K562 (cell line): ENCODE measurements at regions not wholly inside any gene's neighbourhood (a gene's known extent, or its start where the extent isn't known, plus 50 kb on each side); places are given as distances from the start of the nearest gene placed in this dataset.
A peak's percentile ranks its signal among the peaks of the same experiment; 100 is the strongest.

Experiments
- ATAC-seq: fragments of 200-7000 bp; cut with Tn5 transposase; 3 replicates; pipeline ENCODE4 v1.9.1; 2020; ENCODE audit warnings: moderate library complexity
- BruUV-seq: library from RNA; stranded (reverse); fragments of 400-500 nt; replicated peaks from 2 replicates; lab custom pipeline; 2021; lab: Mats Ljungman, UMichigan
- CTCF ChIA-PET: fragments of 300-600 bp; formaldehyde crosslinking; extraction: SDS; loops from one replicate; lab custom pipeline; 2021; ENCODE audit warnings: low intra/inter-chr PET ratio; lab: Yijun Ruan, JAX
- POLR2A ChIA-PET: fragments of 300-600, 350-650 bp; sonication (Branson Sonifier 250); formaldehyde crosslinking; extraction: SDS; loops from one replicate; lab custom pipeline; 2021; ENCODE audit warnings: antibody characterized with exemption, inconsistent platforms; lab: Yijun Ruan, JAX
- DNase-seq, 4 experiments: peaks; one replicate each; pipeline versions ENCODE4 v3.0.0 to v3.0.0-alpha.2; 2011 to 2018; ENCODE audit warnings: low spot score in 3 of 4, mixed read lengths in 3 of 4; ENCODE audit errors: extremely low read depth in 1 of 4
- FAIRE-seq: peaks from 2 replicates; lab custom pipeline; 2011; peaks lifted over from hg19 to GRCh38; lab: Jason Lieb, UNC
- H2AFZ ChIP-seq: 2 replicates; pipeline ENCODE4 v1.6.0; 2011; ENCODE audit warnings: low read depth, low read length, control low read depth, inconsistent platforms
- H3K27ac ChIP-seq: fragments of 200-600 bp; 3 replicates; pipeline ENCODE4 v1.8.0; 2011; ENCODE audit warnings: low read depth, mild to moderate bottlenecking, control low read depth, inconsistent platforms, low read length, moderate library complexity, mixed read lengths; ENCODE audit errors: extremely low read depth
- H3K27me3 ChIP-seq, 2 experiments: fragments of 300-600 bp in 1 of 2; 2 replicates in 1 of 2; 3 replicates in 1 of 2; pipeline versions ENCODE4 v1.6.0 to v1.8.0; 2011; ENCODE audit warnings: inconsistent platforms in 2 of 2, low read length in 2 of 2, mild to moderate bottlenecking in 1 of 2, mixed read lengths in 1 of 2, moderate library complexity in 1 of 2; ENCODE audit not compliant: control insufficient read depth in 2 of 2, insufficient read depth in 2 of 2
- H3K36me3 ChIP-seq: fragments of 300-600 bp; 3 replicates; pipeline ENCODE4 v1.8.0; 2011; ENCODE audit warnings: mild to moderate bottlenecking, low read length, inconsistent platforms; ENCODE audit not compliant: control insufficient read depth, insufficient read depth
- H3K4me1 ChIP-seq, 2 experiments: fragments of 200-600 bp in 1 of 2; replicated peaks in 1 of 2; 2 replicates in 1 of 2; 3 replicates in 1 of 2; pipeline versions ENCODE4 v1.5.1 to v1.8.0; 2011; ENCODE audit warnings: inconsistent platforms in 2 of 2, low read length in 2 of 2, mild to moderate bottlenecking in 1 of 2, mixed read lengths in 1 of 2, moderate library complexity in 1 of 2; ENCODE audit not compliant: control insufficient read depth in 2 of 2, insufficient read depth in 2 of 2
- H3K4me2 ChIP-seq: 2 replicates; pipeline ENCODE4 v1.6.1; 2011; ENCODE audit warnings: low read length, control low read depth, inconsistent platforms, mixed read lengths; ENCODE audit not compliant: insufficient read depth
- H3K4me3 ChIP-seq: fragments of 200-600 bp; sonication (generic), shearing (Covaris generic); 2 replicates; pipeline ENCODE4 v1.5.1; 2016; ENCODE audit warnings: control low read depth, inconsistent platforms
- H3K79me2 ChIP-seq: fragments of 200-600 bp; 3 replicates; pipeline ENCODE4 v1.8.0; 2011; ENCODE audit warnings: low read length, inconsistent platforms; ENCODE audit not compliant: control insufficient read depth, insufficient read depth
- H3K9ac ChIP-seq, 2 experiments: 2 replicates each; pipeline versions ENCODE4 v1.6.0 to v1.6.1; 2011; ENCODE audit warnings: low read depth in 2 of 2, low read length in 2 of 2, control low read depth in 1 of 2, inconsistent platforms in 1 of 2, mild to moderate bottlenecking in 1 of 2, mixed read lengths in 1 of 2; ENCODE audit not compliant: insufficient read depth in 1 of 2
- H3K9me1 ChIP-seq: one replicate; pipeline ENCODE4 v1.6.0; 2011; ENCODE audit warnings: inconsistent platforms, mild to moderate bottlenecking, low read length, moderate library complexity; ENCODE audit not compliant: control insufficient read depth, insufficient read depth
- H3K9me3 ChIP-seq: replicated peaks from 2 replicates; pipeline ENCODE4 v1.5.1; 2011; ENCODE audit warnings: low read depth, low read length, inconsistent platforms; ENCODE audit not compliant: control insufficient read depth, insufficient read depth
- H4K20me1 ChIP-seq: replicated peaks from 2 replicates; pipeline ENCODE4 v1.6.1; 2011; ENCODE audit warnings: low read length, inconsistent platforms, mixed read lengths; ENCODE audit not compliant: control insufficient read depth, insufficient read depth
- AFF1 ChIP-seq, 2 experiments: fragments of 450-650 bp; IDR thresholded peaks; 2 replicates each; pipeline ENCODE4 v1.6.1; 2018; ENCODE audit warnings: mild to moderate bottlenecking in 2 of 2, low read depth in 1 of 2; ENCODE audit not compliant: partially characterized antibody in 2 of 2
- CBFB ChIP-seq: sonication (generic); formaldehyde crosslinking; IDR thresholded peaks from 2 replicates; pipeline ENCODE4 v1.4.0; 2020; ENCODE audit warnings: mild to moderate bottlenecking, missing genetic modification reagents
- CC2D1A ChIP-seq: fragments of 450-650 bp; IDR thresholded peaks from 2 replicates; pipeline ENCODE4 v1.6.1; 2017; ENCODE audit warnings: mild to moderate bottlenecking
- CREM ChIP-seq: IDR thresholded peaks from 2 replicates; pipeline ENCODE4 v1.6.1; 2014; ENCODE audit warnings: antibody characterized with exemption, low read depth
- JUND ChIP-seq, 2 experiments: IDR thresholded peaks; 2 replicates in 1 of 2; 3 replicates in 1 of 2; pipeline ENCODE4 v1.6.1; 2011; ENCODE audit warnings: borderline replicate concordance in 2 of 2, low read depth in 2 of 2, low read length in 2 of 2, improper control_type of control experiment in 1 of 2, missing biosample characterization in 1 of 2, missing genetic modification characterization in 1 of 2, missing genetic modification reagents in 1 of 2
- L3MBTL2 ChIP-seq: fragments of 450-650 bp; IDR thresholded peaks from 2 replicates; pipeline ENCODE4 v1.6.1; 2016; ENCODE audit warnings: mild to moderate bottlenecking, moderate library complexity
- MAZ ChIP-seq, 2 experiments: fragments of 450-650 bp in 1 of 2; sonication (generic) in 1 of 2; formaldehyde crosslinking; IDR thresholded peaks in 1 of 2; conservative IDR thresholded peaks in 1 of 2; 2 replicates each; pipeline versions ENCODE4 v1.4.0 to v1.5.0; 2020; ENCODE audit warnings: mild to moderate bottlenecking in 1 of 2, missing genetic modification reagents in 1 of 2
- RCOR1 ChIP-seq, 2 experiments: IDR thresholded peaks; 2 replicates each; pipeline ENCODE4 v1.6.1; 2012; ENCODE audit warnings: low read depth in 2 of 2, low read length in 2 of 2, borderline replicate concordance in 1 of 2, improper control_type of control experiment in 1 of 2
- SAFB ChIP-seq: fragments of 200-400 bp; formaldehyde crosslinking; IDR thresholded peaks from 2 replicates; pipeline ENCODE4 v1.6.1; 2017; ENCODE audit warnings: low read depth, low read length, borderline replicate concordance
- SMC3 ChIP-seq: conservative IDR thresholded peaks from 2 replicates; pipeline ENCODE4 v1.6.1; 2011; ENCODE audit warnings: low read depth, low read length, improper control_type of control experiment; ENCODE audit not compliant: insufficient read depth
- XRCC3 ChIP-seq: fragments of 450-650 bp; IDR thresholded peaks from 2 replicates; pipeline ENCODE4 v1.6.1; 2017; ENCODE audit warnings: mild to moderate bottlenecking, moderate library complexity
- WGBS: fragments of 100-300 bp; shearing (Covaris generic); methylation state at CpG from one replicate; pipeline ENCODE4 v1.1.6; 2016; ENCODE audit warnings: low coverage, mixed read lengths; ENCODE audit not compliant: insufficient coverage; ENCODE audit errors: missing lambda C conversion rate; 5-methylcytosine and 5-hydroxymethylcytosine counted together
- in situ Hi-C: fragments of 300-500 bp; cut with MboI; formaldehyde crosslinking; loops from 4 replicates; pipeline ENCODE4 v1.15.0; 2018; ENCODE audit warnings: inconsistent platforms, mixed read lengths
- intact Hi-C: fragments of 100-400 bp; cut with micrococcal nuclease; formaldehyde crosslinking; loops from 2 replicates; pipeline ENCODE4 v1.14.2; 2022
- TF ChIP-seq, protein P1 (sequence below): fragments of 250-450 bp; sonication (Bioruptor Pico); IDR thresholded peaks from 2 replicates; pipeline ENCODE4 v1.4.0; 2020; ENCODE audit warnings: mild to moderate bottlenecking, moderate library complexity, borderline replicate concordance

DNA sequence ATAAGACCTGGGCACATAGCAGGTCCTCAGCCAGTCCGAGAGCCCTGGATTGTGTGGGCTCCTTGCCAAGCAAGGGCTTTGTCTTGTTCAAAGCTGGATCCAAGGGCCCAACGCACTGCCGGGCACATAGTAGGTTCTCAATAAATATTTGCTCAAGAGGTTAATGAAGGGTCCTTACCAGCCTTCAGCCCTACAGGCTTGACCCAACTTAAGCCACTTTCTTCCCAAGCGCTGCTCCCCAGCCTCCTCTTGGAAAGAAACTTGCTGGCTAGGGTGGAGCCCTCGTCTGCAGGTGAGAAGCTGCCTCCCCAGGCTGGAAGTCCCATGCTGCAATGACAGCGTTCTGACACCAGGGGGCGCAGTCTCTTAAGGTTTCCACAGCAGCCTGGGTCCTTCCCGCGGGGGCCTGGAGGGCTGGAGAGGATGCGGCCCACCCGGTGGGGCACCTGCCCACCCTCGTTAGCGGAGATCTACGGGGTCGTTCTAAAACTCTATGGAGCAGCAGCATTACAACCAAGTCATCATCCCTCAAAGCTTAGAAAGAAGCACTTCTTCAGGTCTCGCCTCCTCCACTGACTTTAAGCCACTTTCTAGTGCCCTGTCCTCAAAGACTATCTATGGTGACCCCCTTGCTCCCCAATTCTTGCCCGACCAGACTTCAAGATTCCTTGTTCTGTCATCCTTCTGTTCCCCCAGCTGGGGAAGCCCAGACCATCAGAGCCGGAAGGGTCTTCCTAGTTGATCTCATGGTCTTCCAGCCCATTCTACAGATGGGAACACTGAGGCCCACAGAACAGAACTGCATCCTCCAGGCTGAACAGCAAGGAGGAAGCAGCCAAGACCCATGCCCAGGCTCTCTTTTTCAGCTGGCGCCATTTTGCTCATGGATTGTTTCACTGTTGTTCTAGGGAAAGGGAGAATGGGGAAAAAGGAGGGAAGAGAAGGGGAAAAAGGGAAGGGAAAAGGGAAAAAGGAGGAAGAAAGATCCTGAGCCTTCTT, 115.4 kb downstream of the LHX2 start:
- Histone ChIP-seq H3K4me3 (no peak overlapping the region), H3K9me1 (no peaks in the 10 kb centered on the region), H3K79me2 (no peaks in the 10 kb centered on the region), H2AFZ (no peak overlapping the region), H3K4me1 (peaks cover 0 to 11% of the 10 kb centered on the region in 2 experiments; a peak in 3 of 5 replicates), H4K20me1 (peaks cover 15% of the 10 kb centered on the region), H3K4me2 (no peak overlapping the region), H3K9ac (no peak overlapping the region), H3K36me3 (no peaks in the 10 kb centered on the region), H3K9me3 (no peaks in the 10 kb centered on the region), H3K27ac (no peak overlapping the region), H3K27me3 (peaks cover 3 to 16% of the 10 kb centered on the region in 2 experiments; a peak in 3 of 5 replicates)
- WGBS = 20% methylated on average over 18 of the region's 19 CpGs
- intact Hi-C loops (no loop called here), in situ Hi-C loops (loop anchor here (5.0 kb wide), 1 partner anchor 195 kb away; no protein-coding TSS in a partner anchor)
- DNase-seq (peak; percentile 78 to 86 (median 84)), ATAC-seq (peak; percentile 92), FAIRE-seq (peak; percentile 85)
- no TSS peak for BruUV-seq
- ChIA-PET CTCF (interaction anchor here (0.6 to 1.9 kb wide), 7 partner anchors 125 to 262 kb away, joined by 3 to 11 read pairs (median 3); no protein-coding TSS in a partner anchor), POLR2A (interaction anchor here (0.6 to 1.0 kb wide), 4 partner anchors 17 to 655 kb away, joined by 3 to 5 read pairs (median 3); no protein-coding TSS in a partner anchor)
- peak; percentile 57 to 58; a peak in 3 of 4 replicates for TF ChIP-seq MAZ (CRISPR knock-in tag; conservative IDR thresholded peaks at IDR 0.05 in 1 of 2, IDR thresholded peaks at IDR 0.05 in 1 of 2)
- TF ChIP-seq CC2D1A = peak; percentile 69; the same call in 1 of the 2 replicates
- TF ChIP-seq AFF1 (IDR thresholded peaks at IDR 0.05; ENCODE audit: low read depth in 1 of 2, partially characterized antibody in 2 of 2) = no peak
- peak in 1 of 2 experiments; percentile 65; a peak in 1 of 4 replicates for TF ChIP-seq RCOR1 (IDR thresholded peaks at IDR 0.05; ENCODE audit: borderline replicate concordance in 1 of 2, low read depth in 2 of 2, low read length in 2 of 2)
- 0 out of 2 replicates have a peak, but pooled peaks have one; percentile 33 for TF ChIP-seq CREM
- TF ChIP-seq JUND (IDR thresholded peaks at IDR 0.05; ENCODE audit: borderline replicate concordance, low read depth, low read length) = 0 out of 2 replicates have a peak, but pooled peaks have one; percentile 26
- no peak; the same call in 2 of the 3 replicates for TF ChIP-seq JUND (tag; IDR thresholded peaks at IDR 0.05; ENCODE audit: borderline replicate concordance, low read depth, low read length)
- no peak for TF ChIP-seq XRCC3
- TF ChIP-seq, protein P1, sequence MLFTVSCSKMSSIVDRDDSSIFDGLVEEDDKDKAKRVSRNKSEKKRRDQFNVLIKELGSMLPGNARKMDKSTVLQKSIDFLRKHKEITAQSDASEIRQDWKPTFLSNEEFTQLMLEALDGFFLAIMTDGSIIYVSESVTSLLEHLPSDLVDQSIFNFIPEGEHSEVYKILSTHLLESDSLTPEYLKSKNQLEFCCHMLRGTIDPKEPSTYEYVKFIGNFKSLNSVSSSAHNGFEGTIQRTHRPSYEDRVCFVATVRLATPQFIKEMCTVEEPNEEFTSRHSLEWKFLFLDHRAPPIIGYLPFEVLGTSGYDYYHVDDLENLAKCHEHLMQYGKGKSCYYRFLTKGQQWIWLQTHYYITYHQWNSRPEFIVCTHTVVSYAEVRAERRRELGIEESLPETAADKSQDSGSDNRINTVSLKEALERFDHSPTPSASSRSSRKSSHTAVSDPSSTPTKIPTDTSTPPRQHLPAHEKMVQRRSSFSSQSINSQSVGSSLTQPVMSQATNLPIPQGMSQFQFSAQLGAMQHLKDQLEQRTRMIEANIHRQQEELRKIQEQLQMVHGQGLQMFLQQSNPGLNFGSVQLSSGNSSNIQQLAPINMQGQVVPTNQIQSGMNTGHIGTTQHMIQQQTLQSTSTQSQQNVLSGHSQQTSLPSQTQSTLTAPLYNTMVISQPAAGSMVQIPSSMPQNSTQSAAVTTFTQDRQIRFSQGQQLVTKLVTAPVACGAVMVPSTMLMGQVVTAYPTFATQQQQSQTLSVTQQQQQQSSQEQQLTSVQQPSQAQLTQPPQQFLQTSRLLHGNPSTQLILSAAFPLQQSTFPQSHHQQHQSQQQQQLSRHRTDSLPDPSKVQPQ (CRISPR knock-in tag) = no peak
- TF ChIP-seq CBFB = no peak
- peak; percentile 16; the same call in 1 of the 2 replicates for TF ChIP-seq L3MBTL2
- TF ChIP-seq SMC3 = peak; percentile 95
- no peak for TF ChIP-seq SAFB
